CD4-positive, alpha-beta memory T cell (primary cell): ENCODE measurements at regions not wholly inside any gene's neighbourhood (a gene's known extent, or its start where the extent isn't known, plus 50 kb on each side); places are given as distances from the start of the nearest gene placed in this dataset.

ENCODE experiments used
- CTCF ChIA-PET: fragments of 350-600 bp; sonication (Branson Sonifier 250); formaldehyde crosslinking; loops from one replicate; lab custom pipeline; 2021; ENCODE audit warnings: inconsistent platforms; ENCODE audit not compliant: partially characterized antibody; lab: Charles Lee
- POLR2A ChIA-PET: fragments of 350-600 bp; sonication (Branson Sonifier 250); formaldehyde crosslinking; loops from one replicate; lab custom pipeline; 2021; ENCODE audit not compliant: partially characterized antibody; lab: Charles Lee
- DNase-seq, 5 donors: peaks; one replicate each; pipeline versions ENCODE4 v3.0.0 to v3.0.0-alpha.2; 2020 to 2022; ENCODE audit warnings: mixed read lengths in 1 of 5
- H3K27ac ChIP-seq: one replicate; pipeline ENCODE4 v1.7.0; 2013; ENCODE audit warnings: low read depth, low read length
- H3K27me3 ChIP-seq: 2 replicates; pipeline ENCODE4 v1.7.0; 2013; ENCODE audit warnings: mild to moderate bottlenecking, low read length, moderate library complexity; ENCODE audit not compliant: insufficient read depth
- H3K36me3 ChIP-seq: 2 replicates; pipeline ENCODE4 v1.7.0; 2013; ENCODE audit warnings: mild to moderate bottlenecking, low read length, moderate library complexity; ENCODE audit not compliant: insufficient read depth
- H3K4me1 ChIP-seq: 2 replicates; pipeline ENCODE4 v1.7.0; 2013; ENCODE audit warnings: mild to moderate bottlenecking, low read length, moderate library complexity; ENCODE audit not compliant: insufficient read depth
- H3K4me3 ChIP-seq, 2 donors: one replicate each; pipeline ENCODE4 v1.7.0; 2013; ENCODE audit warnings: low read length in 2 of 2, mild to moderate bottlenecking in 1 of 2
- H3K9me3 ChIP-seq, 2 donors: one replicate each; pipeline ENCODE4 v1.7.0; 2013; ENCODE audit warnings: low read length in 2 of 2, control low read depth in 1 of 2; ENCODE audit not compliant: control insufficient read depth in 1 of 2
- H3K27ac Mint-ChIP-seq, 7 donors: one replicate each; pipeline ENCODE4 v1.8.0; 2020 to 2021; ENCODE audit warnings: mixed read lengths in 7 of 7, mild to moderate bottlenecking in 6 of 7, inconsistent platforms in 3 of 7, moderate library complexity in 3 of 7
- H3K27me3 Mint-ChIP-seq, 2 donors: one replicate each; pipeline ENCODE4 v1.8.0; 2020 to 2021; ENCODE audit warnings: mixed read lengths in 2 of 2
- H3K36me3 Mint-ChIP-seq, 2 donors: one replicate each; pipeline ENCODE4 v1.8.0; 2020 to 2021; ENCODE audit warnings: mixed read lengths in 2 of 2, inconsistent platforms in 1 of 2, mild to moderate bottlenecking in 1 of 2
- H3K4me1 Mint-ChIP-seq, 4 donors: one replicate each; pipeline ENCODE4 v1.8.0; 2020 to 2021; ENCODE audit warnings: mixed read lengths in 4 of 4, mild to moderate bottlenecking in 1 of 4
- H3K4me3 Mint-ChIP-seq, 8 donors: one replicate each; pipeline ENCODE4 v1.8.0; 2020 to 2021; ENCODE audit warnings: mixed read lengths in 8 of 8, mild to moderate bottlenecking in 7 of 8, moderate library complexity in 6 of 8, inconsistent platforms in 3 of 8
- H3K9me3 Mint-ChIP-seq, 8 donors: one replicate each; pipeline ENCODE4 v1.8.0; 2020 to 2021; ENCODE audit warnings: mixed read lengths in 8 of 8, mild to moderate bottlenecking in 5 of 8, inconsistent platforms in 3 of 8, moderate library complexity in 1 of 8
- intact Hi-C: fragments of 100-400 bp; cut with micrococcal nuclease; formaldehyde crosslinking; loops from one replicate; pipeline ENCODE4 v1.15.1; 2023

GRCh38 chr11:43575913-43576310 lies 104.6 kb upstream of the HSD17B12 start:
- H3K27ac ChIP-seq, result no peak overlapping the region
- H3K27me3 ChIP-seq, result peaks cover 51% of the 10 kb centered on the region
- no peaks in the 10 kb centered on the region for H3K9me3 ChIP-seq
- H3K27ac Mint-ChIP-seq, result peak overlapping the region in 1 of 7 donors; percentile 30
- H3K36me3 ChIP-seq, result no peaks in the 10 kb centered on the region
- peaks cover 17 to 47% (median 32%) of the 10 kb centered on the region in 4 donors for H3K4me1 Mint-ChIP-seq
- peaks cover 66 to 74% of the 10 kb centered on the region in 2 donors for H3K27me3 Mint-ChIP-seq
- no peaks in the 10 kb centered on the region for H3K36me3 Mint-ChIP-seq
- intact Hi-C loops, result no loop called here
- peak overlapping the region in 2 of 8 donors; percentile 22 to 33 for H3K4me3 Mint-ChIP-seq
- H3K9me3 Mint-ChIP-seq, result peaks cover 0 to 9% (median 3%) of the 10 kb centered on the region in 8 donors
- no peak for DNase-seq
- ChIA-PET POLR2A (no interaction called here), CTCF (interaction anchor here (1.6 to 2.3 kb wide), 2 partner anchors 8 to 10 kb away, joined by 5 to 12 read pairs; no protein-coding TSS in a partner anchor)
- H3K4me1 ChIP-seq, result peaks cover 6% of the 10 kb centered on the region
- no peak overlapping the region for H3K4me3 ChIP-seq

GRCh38 chr11:43576320-43576802 lies 104.2 kb upstream of the HSD17B12 start:
- ChIA-PET POLR2A (no interaction called here), CTCF (interaction anchor here (1.6 to 2.3 kb wide), 2 partner anchors 9 to 11 kb away, joined by 5 to 12 read pairs; no protein-coding TSS in a partner anchor)
- Histone ChIP-seq H3K4me3 (no peak overlapping the region), H3K27ac (no peak overlapping the region), H3K4me1 (peaks cover 11% of the 10 kb centered on the region), H3K27me3 (peaks cover 54% of the 10 kb centered on the region), H3K36me3 (no peaks in the 10 kb centered on the region), H3K9me3 (no peaks in the 10 kb centered on the region)
- Mint-ChIP-seq H3K27me3 (peaks cover 67 to 73% of the 10 kb centered on the region in 2 donors), H3K36me3 (no peaks in the 10 kb centered on the region), H3K4me1 (peaks cover 19 to 50% (median 34%) of the 10 kb centered on the region in 4 donors), H3K4me3 (peak overlapping the region in 4 of 8 donors; percentile 7 to 43 (median 33)), H3K27ac (no peak overlapping the region), H3K9me3 (peaks cover 0 to 9% (median 4%) of the 10 kb centered on the region in 8 donors)
- intact Hi-C loops, result no loop called here
- no peak for DNase-seq

GRCh38 chr11:43576803-43577521 lies 103.6 kb upstream of the HSD17B12 start:
- H3K36me3 ChIP-seq, result no peaks in the 10 kb centered on the region
- H3K4me1 ChIP-seq, result peaks cover 15% of the 10 kb centered on the region
- POLR2A ChIA-PET, result no interaction called here
- H3K27ac ChIP-seq, result no peak overlapping the region
- Mint-ChIP-seq H3K4me3 (peak overlapping the region in 2 of 8 donors; percentile 53 to 62), H3K36me3 (no peaks in the 10 kb centered on the region), H3K9me3 (peaks cover 0 to 9% (median 4%) of the 10 kb centered on the region in 8 donors), H3K4me1 (peaks cover 23 to 54% (median 37%) of the 10 kb centered on the region in 4 donors), H3K27me3 (peaks cover 66 to 78% of the 10 kb centered on the region in 2 donors), H3K27ac (no peak overlapping the region)
- CTCF ChIA-PET, result interaction anchor here (2.3 kb wide), 1 partner anchor 9 kb away, joined by 12 read pairs; no protein-coding TSS in a partner anchor
- peaks cover 60% of the 10 kb centered on the region for H3K27me3 ChIP-seq
- intact Hi-C loops, result no loop called here
- H3K4me3 ChIP-seq, result no peak overlapping the region
- no peaks in the 10 kb centered on the region for H3K9me3 ChIP-seq
- DNase-seq, result peak in 1 of 5 donors; percentile 7

- Histone ChIP-seq H3K4me1 (peaks cover 15% of the 10 kb centered on the region), H3K4me3 (no peak overlapping the region), H3K27me3 (peaks cover 68% of the 10 kb centered on the region), H3K27ac (no peak overlapping the region), H3K36me3 (no peaks in the 10 kb centered on the region), H3K9me3 (no peaks in the 10 kb centered on the region)
- H3K36me3 Mint-ChIP-seq, result no peaks in the 10 kb centered on the region
- no peak overlapping the region for H3K27ac Mint-ChIP-seq
- DNase-seq, result no peak
- peaks cover 26 to 61% (median 41%) of the 10 kb centered on the region in 4 donors for H3K4me1 Mint-ChIP-seq
- H3K9me3 Mint-ChIP-seq, result peaks cover 0 to 9% (median 4%) of the 10 kb centered on the region in 8 donors
- peaks cover 68 to 75% of the 10 kb centered on the region in 2 donors for H3K27me3 Mint-ChIP-seq
- ChIA-PET CTCF (interaction anchor here (0.7 to 2.3 kb wide), 2 partner anchors 10 to 12 kb away, joined by 3 to 12 read pairs; no protein-coding TSS in a partner anchor), POLR2A (no interaction called here)
- intact Hi-C loops, result no loop called here
- H3K4me3 Mint-ChIP-seq, result peak overlapping the region in 7 of 8 donors; percentile 15 to 58 (median 38)
Measured at GRCh38 chr11:43577566-43578264, 102.8 kb upstream of the HSD17B12 start.

- ChIA-PET CTCF (interaction anchor here (0.7 kb wide), 1 partner anchor 13 kb away, joined by 3 read pairs; no protein-coding TSS in a partner anchor), POLR2A (no interaction called here)
- Mint-ChIP-seq H3K4me1 (peaks cover 26 to 61% (median 41%) of the 10 kb centered on the region in 4 donors), H3K9me3 (peaks cover 0 to 9% (median 4%) of the 10 kb centered on the region in 8 donors), H3K4me3 (peak overlapping the region; percentile 59 to 88 (median 74)), H3K27me3 (peaks cover 64 to 70% of the 10 kb centered on the region in 2 donors), H3K27ac (no peak overlapping the region), H3K36me3 (no peaks in the 10 kb centered on the region)
- peaks cover 71% of the 10 kb centered on the region for H3K27me3 ChIP-seq
- H3K4me1 ChIP-seq, result peaks cover 15% of the 10 kb centered on the region
- no peaks in the 10 kb centered on the region for H3K9me3 ChIP-seq
- H3K36me3 ChIP-seq, result no peaks in the 10 kb centered on the region
- no peak for DNase-seq
- H3K27ac ChIP-seq, result no peak overlapping the region
- intact Hi-C loops, result no loop called here
- H3K4me3 ChIP-seq, result no peak overlapping the region
Measured at GRCh38 chr11:43578346-43579170, 102.0 kb upstream of the HSD17B12 start.

- peak in 1 of 5 donors; percentile 5 for DNase-seq
- ChIA-PET POLR2A (no interaction called here), CTCF (no interaction called here)
- peaks cover 60 to 67% of the 10 kb centered on the region in 2 donors for H3K27me3 Mint-ChIP-seq
- Histone ChIP-seq H3K4me3 (peak overlapping the region in 1 of 2 donors; percentile 32), H3K27ac (no peak overlapping the region), H3K27me3 (peaks cover 65% of the 10 kb centered on the region), H3K4me1 (peaks cover 15% of the 10 kb centered on the region), H3K9me3 (no peaks in the 10 kb centered on the region), H3K36me3 (no peaks in the 10 kb centered on the region)
- intact Hi-C loops, result no loop called here
- H3K4me3 Mint-ChIP-seq, result peak overlapping the region; percentile 74 to 89 (median 78)
- peaks cover 0 to 9% (median 4%) of the 10 kb centered on the region in 8 donors for H3K9me3 Mint-ChIP-seq
- H3K27ac Mint-ChIP-seq, result no peak overlapping the region
- no peaks in the 10 kb centered on the region for H3K36me3 Mint-ChIP-seq
- peaks cover 26 to 61% (median 41%) of the 10 kb centered on the region in 4 donors for H3K4me1 Mint-ChIP-seq
Measured at GRCh38 chr11:43579171-43579918, 101.2 kb upstream of the HSD17B12 start.
